Breast epithelium (tissue), 3 donors: ENCODE measurements at regions not wholly inside any gene's neighbourhood (a gene's known extent, or its start where the extent isn't known, plus 50 kb on each side); places are given as distances from the start of the nearest gene placed in this dataset.

Experiments
- CTCF ChIP-seq, 3 donors: fragments of 450-650 bp; IDR thresholded peaks; one replicate each; pipeline ENCODE4 v1.5.1; 2016 to 2017; ENCODE audit warnings: antibody characterized with exemption in 3 of 3, mild to moderate bottlenecking in 3 of 3, moderate library complexity in 3 of 3
- POLR2A ChIP-seq: fragments of 450-650 bp; IDR thresholded peaks from one replicate; pipeline ENCODE4 v1.6.1; 2016; ENCODE audit warnings: antibody characterized with exemption, mild to moderate bottlenecking, moderate library complexity
- POLR2AphosphoS5 ChIP-seq, 3 donors: sonication (generic); formaldehyde crosslinking; IDR thresholded peaks; one replicate each; pipeline ENCODE4 v1.6.1; 2017; ENCODE audit warnings: antibody characterized with exemption in 3 of 3

GRCh38 chr11:119990309-119991021, 147.4 kb downstream of the TRIM29 start:
- TF ChIP-seq CTCF (IDR thresholded peaks at IDR 0.05): no peak
- no peak for TF ChIP-seq POLR2AphosphoS5 (IDR thresholded peaks at IDR 0.05)
- no peak for TF ChIP-seq POLR2A
